Smooth muscle cell (in vitro differentiated cells): ENCODE measurements at regions not wholly inside any gene's neighbourhood (a gene's known extent, or its start where the extent isn't known, plus 50 kb on each side); places are given as distances from the start of the nearest gene placed in this dataset.

Source experiments
- DNase-seq: peaks from one replicate; lab custom pipeline; 2025; ENCODE audit not compliant: unreplicated experiment; lab: John Stamatoyannopoulos, UW
- H2AFZ ChIP-seq: fragments of 200-600 bp; sonication (generic); 2 replicates; pipeline ENCODE4 v1.6.0; 2016; ENCODE audit warnings: antibody characterized with exemption, low read depth, mild to moderate bottlenecking
- H3F3A ChIP-seq: fragments of 200-600 bp; sonication (generic); 2 replicates; pipeline ENCODE4 v1.6.0; 2017; ENCODE audit warnings: antibody characterized with exemption, low read depth
- H3K27ac ChIP-seq: fragments of 200-600 bp; sonication (generic); 2 replicates; pipeline ENCODE4 v1.5.1; 2016; ENCODE audit warnings: low read depth, mild to moderate bottlenecking
- H3K27me3 ChIP-seq: fragments of 200-600 bp; sonication (generic); 2 replicates; pipeline ENCODE4 v1.6.1; 2016; ENCODE audit warnings: low read depth, mild to moderate bottlenecking
- H3K36me3 ChIP-seq: fragments of 200-600 bp; sonication (generic); 2 replicates; pipeline ENCODE4 v1.5.1; 2016; ENCODE audit warnings: low read depth
- H3K4me1 ChIP-seq: fragments of 200-600 bp; sonication (generic); 2 replicates; pipeline ENCODE4 v1.5.1; 2016; ENCODE audit warnings: low read depth
- H3K4me2 ChIP-seq: fragments of 200-600 bp; sonication (generic); 2 replicates; pipeline ENCODE4 v1.6.0; 2016; ENCODE audit warnings: mild to moderate bottlenecking
- H3K4me3 ChIP-seq: fragments of 200-600 bp; sonication (generic); 2 replicates; pipeline ENCODE4 v1.5.1; 2016; ENCODE audit warnings: mild to moderate bottlenecking
- H3K79me2 ChIP-seq: fragments of 200-600 bp; sonication (generic); 2 replicates; pipeline ENCODE4 v1.6.0; 2016; ENCODE audit warnings: low read depth, mild to moderate bottlenecking
- H3K9ac ChIP-seq: fragments of 200-600 bp; sonication (generic); 2 replicates; pipeline ENCODE4 v1.6.0; 2016; ENCODE audit warnings: low read depth
- H3K9me3 ChIP-seq: fragments of 200-600 bp; sonication (generic); replicated peaks from 2 replicates; pipeline ENCODE4 v1.5.1; 2016; ENCODE audit warnings: low read depth
- H4K20me1 ChIP-seq: fragments of 200-600 bp; sonication (generic); 2 replicates; pipeline ENCODE4 v1.6.0; 2016; ENCODE audit warnings: low read depth
- CTCF ChIP-seq: fragments of 200-600 bp; sonication (generic); IDR thresholded peaks from 2 replicates; pipeline ENCODE4 v1.5.1; 2017; ENCODE audit warnings: borderline replicate concordance, mild to moderate bottlenecking, antibody characterized with exemption; ENCODE audit not compliant: insufficient read depth, poor library complexity, severe bottlenecking
- WGBS: methylation state at CpG from one replicate; pipeline ENCODE4 v1.1.7; 2016; ENCODE audit warnings: low lambda C conversion rate; 5-methylcytosine and 5-hydroxymethylcytosine counted together

- WGBS = 54% methylated on average over 3 of the region's 3 CpGs
- no peak for DNase-seq
- Histone ChIP-seq H3K79me2 (no peaks in the 10 kb centered on the region), H2AFZ (no peak overlapping the region), H3K4me2 (no peak overlapping the region), H3F3A (no peaks in the 10 kb centered on the region), H3K4me3 (no peak overlapping the region), H3K27ac (no peak overlapping the region), H3K36me3 (no peaks in the 10 kb centered on the region), H3K4me1 (no peaks in the 10 kb centered on the region), H3K27me3 (no peaks in the 10 kb centered on the region), H3K9me3 (no peaks in the 10 kb centered on the region), H3K9ac (no peak overlapping the region), H4K20me1 (no peaks in the 10 kb centered on the region)
- no peak for TF ChIP-seq CTCF
Observed at GRCh38 chr14:22318951-22319350, 270.1 kb downstream of the DAD1 start.

- no peak overlapping the region for H3K4me3 ChIP-seq
- H3K4me2 ChIP-seq = no peak overlapping the region
- TF ChIP-seq CTCF = no peak
- H3K4me1 ChIP-seq = no peaks in the 10 kb centered on the region
- H3K9ac ChIP-seq = no peak overlapping the region
- DNase-seq = no peak
- no peak overlapping the region for H3K27ac ChIP-seq
- H3K36me3 ChIP-seq = no peaks in the 10 kb centered on the region
- H4K20me1 ChIP-seq = no peaks in the 10 kb centered on the region
- no peaks in the 10 kb centered on the region for H3K27me3 ChIP-seq
- WGBS = 100% methylated on average over 1 of the region's 1 CpG
- H3K9me3 ChIP-seq = no peaks in the 10 kb centered on the region
- H3K79me2 ChIP-seq = no peaks in the 10 kb centered on the region
- H3F3A ChIP-seq = no peaks in the 10 kb centered on the region
- H2AFZ ChIP-seq = no peak overlapping the region
Observed at GRCh38 chr14:22316473-22316872, 272.6 kb downstream of the DAD1 start.

GRCh38 chr14:22315336-22315735, 273.7 kb downstream of the DAD1 start:
- Histone ChIP-seq H2AFZ (no peak overlapping the region), H4K20me1 (no peaks in the 10 kb centered on the region), H3K4me1 (no peaks in the 10 kb centered on the region), H3K4me3 (no peak overlapping the region), H3F3A (no peaks in the 10 kb centered on the region), H3K9me3 (no peaks in the 10 kb centered on the region), H3K9ac (no peak overlapping the region), H3K79me2 (no peaks in the 10 kb centered on the region), H3K36me3 (no peaks in the 10 kb centered on the region), H3K27ac (no peak overlapping the region), H3K4me2 (no peak overlapping the region), H3K27me3 (no peaks in the 10 kb centered on the region)
- no peak for TF ChIP-seq CTCF
- no peak for DNase-seq
- 82% methylated on average over 3 of the region's 3 CpGs for WGBS

GRCh38 chr14:22314183-22314820, 274.7 kb downstream of the DAD1 start:
- TF ChIP-seq CTCF = peak; percentile 66
- no peaks in the 10 kb centered on the region for H3K9me3 ChIP-seq
- H3K36me3 ChIP-seq = no peaks in the 10 kb centered on the region
- no peak overlapping the region for H3K4me3 ChIP-seq
- H4K20me1 ChIP-seq = no peaks in the 10 kb centered on the region
- DNase-seq = no peak
- no peak overlapping the region for H3K27ac ChIP-seq
- H3K27me3 ChIP-seq = no peaks in the 10 kb centered on the region
- 56% methylated on average over 6 of the region's 6 CpGs for WGBS
- H3K9ac ChIP-seq = no peak overlapping the region
- H3K4me2 ChIP-seq = no peak overlapping the region
- no peaks in the 10 kb centered on the region for H3K79me2 ChIP-seq
- no peaks in the 10 kb centered on the region for H3F3A ChIP-seq
- no peaks in the 10 kb centered on the region for H3K4me1 ChIP-seq
- no peak overlapping the region for H2AFZ ChIP-seq
